ENCODE measurements at regions not wholly inside any gene's neighbourhood (a gene's known extent, or its start where the extent isn't known, plus 50 kb on each side); places are given as distances from the start of the nearest gene placed in this dataset.

- H3K9ac ChIP-seq (ENCODE audit: control insufficient read depth, extremely low read depth, insufficient read depth, low read length): no peak overlapping the region
- no peaks in the 10 kb centered on the region for H3K4me1 ChIP-seq (ENCODE audit: control insufficient read depth, extremely low read depth, insufficient read depth, low read length)
- H3K4me3 ChIP-seq (ENCODE audit: control insufficient read depth in 2 of 3, extremely low read depth in 1 of 3, insufficient read depth in 2 of 3, low read depth in 1 of 3, low read length in 3 of 3): no peak overlapping the region
- no peak overlapping the region for H2AFZ ChIP-seq (ENCODE audit: control insufficient read depth, low read length)
- dilution Hi-C loops (cut with MboI; ENCODE audit: extremely low pct_ligation_motif_present, low sequenced_read_pairs): no loop called here
- H3K36me3 ChIP-seq (ENCODE audit: control insufficient read depth in 2 of 2, extremely low read depth in 1 of 2, insufficient read depth in 2 of 2, low read length in 2 of 2): no peaks in the 10 kb centered on the region
- FAIRE-seq: no peak
- H3K9me1 ChIP-seq (ENCODE audit: control insufficient read depth, extremely low read depth, insufficient read depth, low read length): no peaks in the 10 kb centered on the region
- H3K4me2 ChIP-seq (ENCODE audit: control insufficient read depth, extremely low read depth, insufficient read depth, low read depth, low read length): no peak overlapping the region
- TF ChIP-seq EZH2 (IDR thresholded peaks at IDR 0.05; ENCODE audit: low read length): no peak
- no peak for TF ChIP-seq CTCF (optimal IDR thresholded peaks at IDR 0.05 in 1 of 3, IDR thresholded peaks at IDR 0.05 in 1 of 3, conservative IDR thresholded peaks at IDR 0.05 in 1 of 3; ENCODE audit: extremely low read depth in 1 of 3, insufficient read depth in 2 of 3, low read length in 3 of 3)
- H3K27me3 ChIP-seq (ENCODE audit: control insufficient read depth, extremely low read depth, insufficient read depth, low read length): no peaks in the 10 kb centered on the region
- H3K27ac ChIP-seq (ENCODE audit: control insufficient read depth, insufficient read depth, low read length): no peak overlapping the region
- no peaks in the 10 kb centered on the region for H4K20me1 ChIP-seq (ENCODE audit: control insufficient read depth, extremely low read depth, insufficient read depth, low read length)
- no peaks in the 10 kb centered on the region for H3K79me2 ChIP-seq (ENCODE audit: control insufficient read depth, insufficient read depth, low read length)
- no peaks in the 10 kb centered on the region for H3K9me3 ChIP-seq (ENCODE audit: control insufficient read depth, low read depth, low read length)
- DNase-seq (ENCODE audit: low read depth, low spot score): no peak
Observed at GRCh38 chr21:25280061-25280460, 327.2 kb downstream of the MRPL39 start.

DNA sequence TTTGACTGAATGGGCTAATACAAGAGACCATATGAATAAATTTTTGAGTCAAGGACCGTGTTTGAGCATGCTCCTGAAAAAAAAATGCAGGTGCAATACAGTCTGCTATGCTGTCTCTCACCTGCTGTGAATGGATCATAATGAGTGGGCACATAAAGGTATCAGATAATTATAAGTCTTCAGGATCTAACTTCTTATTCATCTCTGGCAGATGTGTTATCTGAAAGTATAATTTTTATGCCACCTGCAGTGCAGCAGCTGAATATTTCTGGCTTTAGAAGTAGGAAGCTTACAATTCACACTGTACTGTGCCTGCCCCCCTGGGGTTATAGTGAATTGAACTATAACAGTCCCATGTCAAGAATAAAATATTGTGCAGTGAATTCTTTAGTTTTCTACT lies 333.3 kb downstream of the MRPL39 start:
- Histone ChIP-seq H3K4me3 (ENCODE audit: control insufficient read depth in 2 of 3, extremely low read depth in 1 of 3, insufficient read depth in 2 of 3, low read depth in 1 of 3, low read length in 3 of 3) (no peak overlapping the region), H3K9me1 (ENCODE audit: control insufficient read depth, extremely low read depth, insufficient read depth, low read length) (no peaks in the 10 kb centered on the region), H3K79me2 (ENCODE audit: control insufficient read depth, insufficient read depth, low read length) (no peaks in the 10 kb centered on the region), H3K27ac (ENCODE audit: control insufficient read depth, insufficient read depth, low read length) (no peak overlapping the region), H3K4me2 (ENCODE audit: control insufficient read depth, extremely low read depth, insufficient read depth, low read depth, low read length) (no peak overlapping the region), H3K4me1 (ENCODE audit: control insufficient read depth, extremely low read depth, insufficient read depth, low read length) (no peaks in the 10 kb centered on the region), H4K20me1 (ENCODE audit: control insufficient read depth, extremely low read depth, insufficient read depth, low read length) (no peaks in the 10 kb centered on the region), H2AFZ (ENCODE audit: control insufficient read depth, low read length) (no peak overlapping the region), H3K36me3 (ENCODE audit: control insufficient read depth in 2 of 2, extremely low read depth in 1 of 2, insufficient read depth in 2 of 2, low read length in 2 of 2) (no peaks in the 10 kb centered on the region), H3K9ac (ENCODE audit: control insufficient read depth, extremely low read depth, insufficient read depth, low read length) (no peak overlapping the region), H3K9me3 (ENCODE audit: control insufficient read depth, low read depth, low read length) (no peaks in the 10 kb centered on the region), H3K27me3 (ENCODE audit: control insufficient read depth, extremely low read depth, insufficient read depth, low read length) (no peaks in the 10 kb centered on the region)
- FAIRE-seq (no peak), DNase-seq (ENCODE audit: low read depth, low spot score) (no peak)
- dilution Hi-C loops (cut with MboI; ENCODE audit: extremely low pct_ligation_motif_present, low sequenced_read_pairs): no loop called here
- TF ChIP-seq EZH2 (IDR thresholded peaks at IDR 0.05; ENCODE audit: low read length) (no peak), CTCF (optimal IDR thresholded peaks at IDR 0.05 in 1 of 3, IDR thresholded peaks at IDR 0.05 in 1 of 3, conservative IDR thresholded peaks at IDR 0.05 in 1 of 3; ENCODE audit: extremely low read depth in 1 of 3, insufficient read depth in 2 of 3, low read length in 3 of 3) (no peak)

Measured in keratinocyte (primary cell).